HUDEP-2 (cell line): ENCODE measurements at regions not wholly inside any gene's neighbourhood (a gene's known extent, or its start where the extent isn't known, plus 50 kb on each side); places are given as distances from the start of the nearest gene placed in this dataset.

ENCODE experiments used
- DNase-seq, 76 experiments: peaks; one replicate each; lab custom pipeline; 2025; ENCODE audit not compliant: unreplicated experiment in 76 of 76; lab: John Stamatoyannopoulos, UW

DNA sequence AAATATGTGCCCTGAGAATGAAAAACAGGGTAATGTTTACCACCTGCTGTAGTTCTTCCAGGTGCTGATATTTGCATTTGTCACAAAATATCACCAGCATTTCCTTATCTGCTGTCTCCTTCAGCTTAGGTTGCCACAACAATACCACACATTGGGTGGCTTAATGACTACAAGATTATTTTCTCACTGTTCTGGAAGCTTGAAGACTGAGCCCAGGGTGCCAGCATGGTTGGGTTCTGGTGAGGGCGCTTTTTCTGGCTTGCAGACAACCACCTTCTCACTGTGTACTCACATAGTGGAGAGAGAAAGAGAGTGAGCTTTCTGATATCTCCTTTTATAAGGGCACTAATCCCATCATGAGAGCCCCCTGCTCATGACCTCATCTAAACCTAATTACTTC is 407.5 kb upstream of the RGPD4 start:
- DNase-seq = no peak

DNA sequence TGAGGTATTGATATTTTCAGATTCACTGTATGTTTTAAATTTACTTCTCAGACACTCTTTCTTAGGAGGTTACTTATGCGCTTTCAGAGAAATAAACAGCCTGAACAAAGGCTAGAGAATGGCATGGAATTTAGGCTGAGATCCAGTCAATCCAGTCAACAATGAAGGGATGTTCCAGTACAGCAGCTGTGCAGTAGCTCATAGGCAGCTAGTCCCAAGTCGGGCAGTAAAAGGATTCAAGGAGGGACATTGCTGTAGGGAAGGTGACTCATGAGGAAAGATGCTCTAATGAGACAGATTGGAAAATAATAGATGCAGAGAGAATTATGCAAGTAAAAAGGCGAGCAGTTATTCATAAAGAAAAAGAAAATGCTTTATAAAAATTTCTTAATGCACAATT is 397.9 kb upstream of the RGPD4 start:
- no peak for DNase-seq

DNA sequence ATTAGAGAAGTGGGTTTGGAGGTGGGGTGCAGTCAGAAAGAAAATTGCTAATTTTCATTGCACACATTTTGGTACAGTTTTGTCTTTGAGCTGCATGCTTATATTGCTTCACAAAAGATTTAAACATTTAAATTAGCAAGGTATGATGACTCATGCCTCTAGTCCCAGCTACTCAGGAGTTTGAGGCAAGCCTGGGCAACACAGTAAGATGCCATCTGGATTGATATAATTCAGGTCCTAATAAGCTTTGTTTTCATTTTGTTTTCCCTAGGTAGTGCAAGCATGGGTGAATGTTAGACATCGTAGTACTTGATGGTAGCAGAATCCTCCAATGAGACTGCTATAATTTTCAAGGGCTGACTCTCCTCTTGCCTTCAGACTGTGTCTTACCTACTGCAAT is 396.7 kb upstream of the RGPD4 start:
- DNase-seq = no peak

DNA sequence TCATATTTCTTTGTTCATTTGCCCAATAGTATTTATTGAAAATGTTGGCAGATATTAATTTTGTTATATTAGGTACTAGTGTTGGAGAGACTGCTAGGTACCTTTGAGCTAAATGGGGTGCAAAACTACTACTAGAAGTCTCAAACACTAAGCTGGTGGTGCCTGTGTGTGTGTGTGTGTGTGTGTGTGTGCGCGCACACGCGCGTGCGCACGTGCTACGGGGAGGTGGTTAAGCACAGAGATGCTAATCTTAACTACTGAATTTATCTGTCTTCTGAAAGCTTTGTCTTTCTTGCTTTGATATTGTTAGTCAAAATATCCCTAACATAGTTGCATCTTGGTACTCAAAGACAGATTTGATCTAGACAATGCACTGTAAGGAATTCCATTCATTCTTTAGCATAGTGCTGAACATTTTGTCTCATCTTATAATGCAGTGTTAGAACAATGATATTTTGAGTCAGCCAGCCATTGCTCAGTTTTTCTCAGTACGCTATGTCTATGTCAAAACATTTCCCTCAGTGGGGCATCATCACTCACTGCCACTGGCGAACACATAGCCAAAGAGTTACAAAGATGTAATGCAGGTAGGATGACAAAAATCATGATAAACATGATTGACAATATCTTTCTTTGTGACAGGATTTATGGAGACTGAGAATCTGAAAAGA is 396.0 kb upstream of the RGPD4 start:
- DNase-seq = no peak

DNA sequence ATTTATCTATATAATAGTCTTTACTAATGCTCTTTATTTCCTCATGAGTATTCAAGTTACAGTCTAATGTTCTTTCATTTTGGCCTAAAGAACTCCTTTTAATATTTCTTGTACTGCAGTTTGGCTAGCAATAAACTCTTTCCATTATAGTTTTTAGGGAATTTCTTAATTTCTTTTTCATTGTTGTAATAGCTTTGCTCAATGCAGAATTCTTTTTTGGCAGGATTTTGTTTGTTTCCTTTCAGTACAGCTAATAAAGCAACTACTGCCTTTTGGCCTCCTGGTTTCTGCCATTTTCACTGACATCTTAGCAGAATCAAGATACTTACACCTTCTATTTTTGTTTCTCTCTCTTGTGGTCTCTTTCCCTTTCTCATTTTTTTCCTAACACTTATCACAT is 390.4 kb upstream of the RGPD4 start:
- no peak for DNase-seq

DNA sequence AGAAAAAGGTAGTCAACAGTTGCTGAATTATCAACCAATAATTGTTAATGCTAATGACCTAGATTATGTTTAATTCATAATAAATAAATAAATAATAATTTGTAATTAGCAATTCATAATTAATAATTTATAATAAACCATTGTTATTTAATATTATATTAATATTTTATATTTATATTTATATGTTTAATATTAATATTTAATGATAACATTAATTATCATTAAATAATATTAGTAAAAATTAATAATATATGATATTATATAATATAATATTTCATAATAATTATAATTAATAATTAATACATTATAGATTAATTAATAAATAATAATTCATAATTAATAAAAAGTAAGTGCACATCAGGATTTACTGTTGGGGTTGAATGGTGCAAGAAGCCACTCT is 389.4 kb upstream of the RGPD4 start:
- no peak for DNase-seq

DNA sequence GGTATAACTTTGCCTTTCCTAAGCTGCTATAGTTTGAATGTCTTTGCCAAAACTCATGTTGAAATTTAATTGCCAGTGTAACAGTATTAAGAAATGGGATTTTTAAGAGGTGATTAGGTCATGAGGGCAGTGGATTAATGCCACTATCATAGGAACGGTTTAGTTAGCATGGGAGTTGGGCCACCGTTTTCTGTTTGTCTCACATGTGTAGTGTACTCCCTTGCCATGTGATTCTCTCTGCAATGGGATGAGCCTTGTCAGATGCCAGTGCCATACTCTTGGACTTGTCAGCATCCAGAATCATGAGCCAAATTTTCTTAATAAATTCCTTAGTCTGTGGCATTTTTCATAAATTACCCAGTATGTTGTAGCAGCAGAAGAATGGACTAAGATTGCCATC is 388.9 kb upstream of the RGPD4 start:
- DNase-seq = no peak

DNA sequence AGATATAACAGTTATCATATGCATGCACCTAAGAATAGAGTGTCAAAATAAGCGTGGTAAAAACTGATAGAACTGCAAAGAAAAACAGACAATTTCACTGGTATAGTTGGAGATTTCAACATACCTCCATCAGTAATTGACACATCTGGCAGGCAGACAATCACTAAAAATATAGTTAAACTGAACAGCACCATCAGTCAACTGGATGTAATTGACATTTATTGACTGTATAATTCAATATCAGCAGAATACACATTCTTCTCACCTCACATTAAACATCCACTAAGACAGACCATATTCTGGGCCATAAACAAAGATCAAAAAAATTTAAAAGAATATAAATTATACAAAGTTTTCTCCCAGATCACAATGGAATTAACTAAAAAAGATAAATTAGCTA is 378.5 kb upstream of the RGPD4 start:
- no peak for DNase-seq

DNA sequence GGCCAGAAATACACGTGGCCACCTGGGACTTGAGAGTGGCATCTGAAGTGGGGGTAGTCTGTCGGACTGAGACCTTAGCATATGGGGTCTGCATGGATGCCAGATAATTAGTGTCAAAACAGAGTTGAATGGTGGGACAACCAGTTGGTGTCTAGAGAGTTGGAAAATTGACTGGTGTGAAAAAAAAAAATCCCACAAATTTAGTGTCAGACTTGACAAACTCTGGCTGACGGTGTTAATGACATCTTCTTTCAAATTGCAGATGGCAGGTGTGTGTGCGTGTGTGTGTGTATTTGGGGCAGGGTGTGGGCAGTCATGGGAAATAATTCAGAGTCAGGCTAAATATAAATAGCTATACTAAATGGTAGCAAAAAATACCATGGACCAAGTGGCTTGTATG is 365.4 kb upstream of the RGPD4 start:
- DNase-seq = no peak

DNA sequence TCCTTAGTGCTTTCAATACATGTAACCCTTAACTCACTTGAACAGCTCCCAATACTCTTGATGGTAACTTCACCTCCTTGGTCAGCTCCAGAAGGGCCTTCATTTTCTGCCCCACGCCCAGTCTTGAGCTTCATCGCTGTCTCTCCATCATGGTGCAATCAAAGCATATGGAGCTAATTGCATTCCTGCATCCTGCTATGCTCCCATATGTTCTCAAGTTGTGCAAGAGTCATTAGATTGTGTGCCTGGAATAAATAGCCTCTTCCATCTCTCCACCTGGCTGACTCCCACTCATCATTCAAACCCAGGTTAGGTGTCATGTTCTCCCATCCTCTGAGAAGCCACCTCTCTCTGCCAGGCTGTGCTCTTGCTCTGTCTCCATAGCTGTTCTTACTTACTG is 364.5 kb upstream of the RGPD4 start:
- DNase-seq = no peak

DNA sequence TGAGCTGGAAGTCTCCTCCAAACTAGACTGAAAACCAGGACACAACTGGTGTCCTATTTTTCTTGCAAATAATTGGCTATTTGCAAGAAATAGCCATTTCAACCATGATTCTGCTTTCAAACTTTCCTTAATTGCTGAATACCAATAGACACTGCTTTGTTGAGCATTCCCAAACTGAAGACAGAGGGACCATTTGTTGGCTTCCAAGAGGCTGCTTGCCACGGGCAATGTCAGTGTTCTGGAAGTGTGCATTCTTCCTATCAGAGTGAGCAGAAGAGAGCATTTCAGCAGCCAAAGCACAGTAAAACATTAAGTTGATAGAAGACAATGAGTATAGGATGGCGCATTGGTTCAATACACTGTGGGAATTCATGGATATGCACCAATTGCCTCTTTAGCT is 360.5 kb upstream of the RGPD4 start:
- no peak for DNase-seq

DNA sequence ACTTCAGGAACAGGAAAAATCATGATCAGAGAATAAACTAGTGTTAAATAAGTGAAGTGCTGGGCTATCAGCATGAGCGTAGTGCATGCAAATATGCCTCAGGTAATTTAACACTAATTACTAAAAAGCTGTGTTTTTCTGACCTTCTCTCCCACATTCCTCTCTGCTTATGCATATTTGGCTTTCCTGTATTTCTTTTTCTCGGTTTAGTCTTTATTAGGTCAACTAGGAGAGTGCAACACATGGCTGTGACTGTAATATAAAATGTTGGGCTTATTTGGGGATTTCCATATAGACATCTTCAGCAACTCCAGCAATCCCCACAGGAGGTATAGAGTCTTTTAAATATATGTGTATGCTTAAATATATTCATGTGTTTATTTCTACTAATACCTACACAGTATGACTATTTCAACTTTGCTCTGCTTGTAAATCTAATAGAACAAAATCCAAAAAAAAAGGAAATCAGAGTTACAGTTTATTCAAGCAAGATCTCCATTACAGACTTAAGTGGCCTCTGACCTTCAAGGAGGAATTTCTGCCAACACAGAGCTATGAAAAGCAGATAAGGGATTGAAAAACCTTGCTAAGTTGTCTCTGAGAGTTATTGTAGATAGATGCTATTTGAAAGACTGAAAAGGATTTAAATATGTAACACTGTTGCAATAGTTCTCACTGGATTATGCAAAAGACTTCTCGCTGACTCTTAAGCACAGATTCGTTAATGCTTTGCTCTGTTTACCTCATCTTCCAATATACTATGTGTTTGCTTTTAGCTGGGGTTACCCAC is 359.5 kb upstream of the RGPD4 start:
- DNase-seq = no peak

DNA sequence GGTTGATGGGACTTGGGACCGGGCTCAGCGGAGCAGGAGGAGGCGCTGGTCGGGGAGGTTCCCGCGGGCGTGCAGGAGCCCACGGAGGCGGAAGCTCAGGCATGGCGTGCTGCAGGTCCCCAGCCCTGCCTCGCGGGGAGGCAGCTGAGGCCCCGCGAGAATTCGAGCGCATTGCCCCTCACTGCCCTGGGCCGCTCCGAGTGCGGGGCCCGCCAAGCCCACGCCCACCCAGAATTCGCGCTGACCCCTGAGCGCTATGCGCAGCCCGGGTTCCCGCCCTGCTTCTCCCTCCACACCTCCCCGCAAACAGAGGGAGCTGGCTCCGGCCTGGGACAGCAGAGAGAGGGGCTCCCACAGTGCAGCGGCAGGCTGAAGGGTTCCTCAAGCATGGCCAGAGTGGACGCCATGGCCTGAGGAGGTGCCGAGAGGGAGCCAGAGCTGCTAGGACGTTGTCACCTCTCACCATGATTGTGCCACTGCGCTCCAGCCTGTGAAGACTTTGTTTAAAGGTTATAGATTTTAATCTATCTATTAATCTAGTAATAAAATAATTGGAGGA is 357.2 kb upstream of the RGPD4 start:
- no peak for DNase-seq

DNA sequence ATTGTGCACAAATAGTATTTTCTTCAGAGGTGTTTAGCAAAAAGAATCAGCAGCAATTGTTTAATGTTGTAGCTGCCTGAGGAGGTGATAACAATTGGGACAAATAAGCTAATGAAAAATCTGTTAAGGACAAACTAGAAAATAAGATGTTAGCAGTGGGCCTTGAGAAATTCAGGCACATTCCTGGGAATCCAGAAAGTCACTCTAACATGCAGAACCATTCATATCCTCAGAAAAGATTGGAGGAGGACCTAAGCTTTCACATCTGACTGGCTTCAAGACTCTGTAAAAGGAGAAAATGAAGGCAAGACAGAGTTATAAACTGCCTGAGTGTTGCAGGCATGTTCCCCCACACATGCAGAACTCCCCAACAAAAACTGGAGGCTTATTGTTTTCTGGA is 353.5 kb upstream of the RGPD4 start:
- no peak for DNase-seq

DNA sequence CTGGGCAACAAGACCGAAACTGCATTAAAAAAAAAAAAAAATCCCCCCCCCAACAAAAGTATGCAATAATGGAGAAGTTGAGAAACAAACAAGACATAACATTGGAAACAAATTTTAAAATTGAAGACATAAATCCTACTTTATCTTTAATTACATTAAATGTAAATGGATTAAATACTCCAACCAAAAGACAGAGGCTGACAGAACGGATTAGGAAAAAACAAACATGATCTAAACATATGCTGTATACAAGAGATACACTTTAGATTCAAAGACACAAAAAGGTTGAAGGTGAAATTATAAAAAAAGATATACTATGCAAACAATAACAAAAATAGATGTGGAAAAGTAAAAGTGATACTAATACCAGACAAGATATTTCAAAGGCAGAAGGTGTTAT is 350.8 kb upstream of the RGPD4 start:
- DNase-seq = no peak

DNA sequence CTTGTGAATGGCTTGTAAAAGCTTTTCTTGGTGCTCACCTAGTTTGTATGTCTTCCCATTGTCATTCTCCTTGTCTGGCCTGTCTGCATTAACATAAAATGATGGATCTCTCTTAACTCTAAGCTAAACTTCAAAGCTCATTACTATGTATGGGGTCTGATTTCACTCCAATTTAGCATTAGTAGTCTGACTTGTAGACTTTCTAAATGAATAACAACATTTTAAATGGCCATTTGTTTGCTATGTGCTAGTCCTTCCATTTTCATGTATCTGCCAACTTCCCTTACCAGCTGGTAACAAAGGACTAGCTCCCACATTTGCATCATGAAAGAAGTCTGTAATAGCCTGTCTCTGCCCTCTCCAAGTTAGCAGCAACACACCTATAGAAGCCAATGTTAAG is 324.2 kb upstream of the RGPD4 start:
- DNase-seq = no peak

DNA sequence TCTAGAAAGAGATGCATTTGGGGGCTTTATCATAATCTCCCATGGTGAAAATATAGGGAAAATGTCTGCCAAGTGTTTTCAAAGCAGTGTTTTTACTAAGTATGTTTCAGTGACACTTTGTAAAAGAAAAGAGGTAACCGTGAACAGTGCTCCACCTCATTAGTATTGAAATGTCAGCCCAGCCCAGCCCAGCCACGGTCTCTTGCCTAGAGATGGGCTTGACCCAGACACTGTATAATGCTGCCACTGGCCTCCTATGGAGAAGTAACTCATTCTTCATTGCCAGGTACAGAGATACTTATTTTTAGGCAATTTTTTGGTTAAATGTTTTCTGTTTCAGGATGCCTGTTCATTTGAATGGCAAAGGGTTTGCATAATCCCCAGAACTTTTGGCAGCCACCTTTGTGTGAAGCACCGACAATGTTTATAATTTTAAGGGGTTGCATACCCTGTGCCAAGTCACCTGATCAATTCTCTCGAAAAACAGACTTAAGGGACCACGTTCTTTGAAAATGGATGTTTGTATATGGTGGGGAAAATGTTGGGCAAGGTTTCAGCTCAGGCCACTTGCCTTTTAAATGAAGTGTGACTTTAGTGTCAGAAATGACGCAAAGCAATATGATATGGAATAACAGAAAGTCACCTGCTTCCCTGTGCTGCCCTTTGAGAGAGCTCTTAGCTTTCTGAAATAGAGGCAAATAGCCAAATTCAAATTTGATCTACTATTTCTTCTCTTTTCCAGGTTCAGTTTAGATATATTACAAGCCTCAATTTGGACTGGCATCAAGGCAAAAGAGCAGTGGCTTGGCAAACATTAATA is 314.5 kb upstream of the RGPD4 start:
- no peak for DNase-seq

DNA sequence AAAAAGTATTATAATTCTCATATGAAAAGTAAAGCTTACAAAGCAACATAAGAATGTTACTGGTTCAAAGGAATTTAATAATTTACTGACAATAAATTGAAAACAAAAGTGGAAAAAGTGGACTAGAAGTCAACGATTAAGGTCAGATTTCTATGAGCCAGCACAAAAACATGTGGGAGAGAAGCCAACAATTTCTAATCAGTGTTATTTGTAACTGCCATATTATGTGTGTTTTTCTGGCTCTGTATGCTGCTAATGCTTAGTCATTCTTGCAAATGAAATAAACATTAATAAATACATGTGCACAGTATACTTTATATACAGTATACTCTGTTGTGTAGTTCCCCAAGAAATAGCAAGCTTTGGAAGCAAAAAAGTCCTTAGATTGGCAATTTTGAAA is 301.3 kb upstream of the RGPD4 start:
- DNase-seq = no peak

DNA sequence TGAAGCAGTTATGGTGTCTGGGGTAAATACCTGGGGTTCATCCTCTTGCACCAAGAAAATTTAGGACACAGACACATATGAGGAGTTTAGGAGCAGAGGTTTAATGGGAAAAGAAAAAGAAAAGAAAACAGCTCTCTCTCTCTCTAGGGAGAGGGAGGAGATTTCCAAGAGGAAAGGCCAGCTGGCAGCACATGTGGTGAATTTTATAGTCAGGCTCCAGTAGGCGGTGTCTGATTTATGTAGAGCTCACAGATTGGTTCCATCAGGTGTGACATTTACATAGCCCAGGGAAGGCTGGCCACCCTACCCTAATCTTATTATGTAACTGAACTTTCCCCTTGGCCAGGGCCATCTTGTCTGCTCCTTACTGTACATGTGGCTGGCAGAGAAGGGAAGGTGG is 297.5 kb upstream of the RGPD4 start:
- no peak for DNase-seq

DNA sequence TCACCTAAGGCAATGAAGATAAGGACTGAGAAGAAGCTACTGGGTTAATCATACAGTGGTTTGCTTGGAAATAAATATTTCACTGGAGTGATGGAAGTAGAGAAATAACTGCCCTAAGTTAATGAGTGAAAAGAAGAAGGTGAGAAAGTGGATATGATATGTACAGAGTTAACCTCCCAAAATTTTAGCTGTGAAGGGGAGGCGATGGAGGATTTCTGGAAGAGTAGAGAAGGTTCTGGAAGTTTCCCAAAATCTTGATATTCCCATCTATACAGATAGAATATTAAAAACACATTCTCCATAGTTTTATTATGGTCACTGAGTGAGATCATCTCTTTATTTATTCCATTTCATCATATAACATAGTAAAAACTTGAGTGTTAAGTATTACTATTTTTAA is 296.6 kb upstream of the RGPD4 start:
- DNase-seq = no peak

DNA sequence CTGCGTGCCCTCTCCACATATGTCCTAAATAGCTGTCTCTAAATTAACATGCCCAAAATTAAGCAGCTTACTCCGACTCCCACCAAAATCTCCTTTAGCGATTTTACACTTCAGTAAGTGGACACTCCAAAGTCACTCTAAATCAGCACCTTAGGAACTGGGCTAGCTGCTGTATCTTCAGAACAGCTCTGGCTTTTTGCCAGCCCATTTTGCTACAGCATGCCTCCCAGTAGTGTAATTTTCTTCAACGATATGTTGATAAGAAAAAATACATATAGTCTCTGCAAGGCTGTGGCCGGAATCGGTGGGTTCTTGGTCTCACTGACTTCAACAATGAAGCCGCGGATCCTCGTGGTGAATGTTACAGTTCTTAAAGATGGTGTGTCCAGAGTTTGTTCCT is 291.8 kb upstream of the RGPD4 start:
- no peak for DNase-seq
